ENCODE measurements at regions not wholly inside any gene's neighbourhood (a gene's known extent, or its start where the extent isn't known, plus 50 kb on each side); places are given as distances from the start of the nearest gene placed in this dataset.

- DNase-seq (ENCODE audit: low read depth): no peak
Observed at GRCh38 chr4:138964716-138965426, 50.7 kb upstream of the NOCT start.

- no peak for DNase-seq (ENCODE audit: low read depth)
Observed at GRCh38 chr4:138963412-138963811, 52.2 kb upstream of the NOCT start.

- no peak for DNase-seq (ENCODE audit: low read depth)
Observed at GRCh38 chr4:138961664-138962063, 53.9 kb upstream of the NOCT start.

DNA sequence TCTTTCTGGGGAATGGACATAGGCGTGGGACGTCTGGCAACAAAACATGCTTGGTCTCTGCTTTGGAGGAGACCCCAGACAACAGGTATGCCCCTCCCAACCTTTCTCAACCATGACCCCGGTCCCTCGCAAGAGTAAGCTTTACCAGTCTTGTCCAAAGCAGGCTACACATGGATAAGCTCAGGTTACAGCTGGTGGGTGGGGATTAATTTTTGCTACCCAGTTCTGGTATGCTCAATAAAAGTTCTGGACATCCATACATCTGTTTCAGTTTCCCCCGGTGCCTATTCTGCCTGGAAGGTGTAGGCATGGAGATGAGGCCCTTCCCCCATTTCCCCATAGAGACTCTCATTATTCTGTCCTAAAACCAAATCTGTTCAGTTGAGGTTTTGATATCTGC, 54.5 kb upstream of the NOCT start:
- DNase-seq (ENCODE audit: low read depth): no peak

DNA sequence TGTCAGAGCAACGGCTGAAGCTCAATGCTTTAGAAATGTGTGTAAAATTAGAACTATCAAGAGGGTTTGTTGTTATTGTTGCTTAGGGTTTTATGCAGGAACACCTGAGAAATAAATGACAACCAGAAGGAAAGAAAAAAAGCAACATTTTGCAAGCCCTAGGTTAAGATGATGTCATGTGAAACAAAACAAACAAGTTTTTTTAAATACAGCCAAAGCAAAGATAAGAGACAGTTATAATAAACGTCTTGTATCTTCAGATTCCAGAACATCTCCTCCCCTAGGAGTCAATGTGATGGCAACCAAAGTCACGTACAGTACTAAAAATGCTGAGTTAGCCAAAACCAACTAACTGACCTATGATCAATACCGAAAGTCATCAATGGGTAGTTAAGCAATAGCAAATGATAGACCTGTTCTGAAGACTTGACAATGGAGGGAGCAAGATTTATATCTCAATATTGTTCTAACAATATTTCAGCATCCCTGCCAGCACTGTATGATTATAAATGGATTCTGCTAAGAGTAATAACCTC, 55.3 kb upstream of the NOCT start:
- DNase-seq (ENCODE audit: low read depth): no peak

DNA sequence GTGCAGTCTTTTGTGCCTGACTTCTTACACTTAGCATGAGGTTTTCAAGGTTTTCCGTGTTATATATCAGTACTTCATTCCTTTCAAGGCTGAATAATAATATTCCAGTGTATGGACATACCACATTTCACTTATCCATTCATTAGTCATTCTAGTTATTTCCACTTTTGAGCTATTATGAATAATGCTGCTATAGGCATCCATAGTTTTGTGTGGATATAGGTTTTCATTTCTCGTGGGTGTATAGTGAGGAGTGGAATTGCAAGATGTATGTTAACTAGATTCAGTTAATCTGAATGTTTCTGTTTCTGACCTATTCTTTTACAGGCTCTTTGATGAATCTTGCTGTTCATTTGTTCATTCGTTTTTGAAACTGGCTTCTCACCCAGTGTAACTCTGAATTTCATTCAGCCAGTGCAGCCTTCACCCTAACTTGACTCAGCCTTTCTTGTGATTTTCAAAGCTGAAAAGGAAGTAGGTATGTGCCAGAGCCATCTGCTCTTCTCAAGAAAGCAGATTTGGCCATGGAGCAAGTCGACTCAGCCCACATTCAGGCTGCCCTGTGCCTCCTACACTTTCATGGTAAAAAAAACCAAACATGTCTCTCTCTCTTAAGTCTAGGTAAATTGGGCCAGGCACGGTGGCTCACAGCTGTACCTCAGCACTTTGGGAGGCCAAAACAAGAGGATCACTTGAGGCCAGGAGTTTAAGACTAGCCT, 56.3 kb upstream of the NOCT start:
- DNase-seq (ENCODE audit: low read depth): no peak

GRCh38 chr4:138958519-138958918, 57.1 kb upstream of the NOCT start:
- no peak for DNase-seq (ENCODE audit: low read depth)

GRCh38 chr4:138957302-138957701, 58.3 kb upstream of the NOCT start:
- DNase-seq (ENCODE audit: low read depth): no peak

- no peak for DNase-seq (ENCODE audit: low read depth)
Observed at GRCh38 chr4:138954428-138954827, 61.2 kb upstream of the NOCT start.

GRCh38 chr4:138953961-138954371, 61.6 kb upstream of the NOCT start:
- DNase-seq (ENCODE audit: low read depth): peak; percentile 74

GRCh38 chr4:138952411-138952810, 63.2 kb upstream of the NOCT start:
- no peak for DNase-seq (ENCODE audit: low read depth)

DNA sequence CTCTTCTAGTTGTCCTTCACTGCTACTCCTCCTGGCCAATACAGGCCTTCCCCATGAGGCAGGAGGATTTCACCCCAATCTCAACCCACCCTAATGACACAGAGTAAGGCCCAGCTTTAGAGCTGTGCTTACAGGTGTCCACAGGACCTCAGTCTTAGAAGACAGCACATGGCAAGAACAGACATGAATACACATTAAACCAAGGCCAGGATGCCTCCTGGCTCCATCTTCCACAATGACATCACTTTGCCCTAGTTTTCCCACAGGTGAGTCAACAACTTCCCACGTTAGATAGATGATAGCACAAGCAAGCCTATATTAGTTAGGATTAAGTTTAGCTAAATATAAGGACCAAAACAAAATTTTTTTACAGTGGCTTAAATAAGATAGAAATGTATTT, 63.8 kb upstream of the NOCT start:
- no peak for DNase-seq (ENCODE audit: low read depth)

- no peak for DNase-seq (ENCODE audit: low read depth)
Observed at GRCh38 chr4:138949866-138950265, 65.7 kb upstream of the NOCT start.

GRCh38 chr4:138948918-138949317, 66.7 kb upstream of the NOCT start:
- DNase-seq (ENCODE audit: low read depth): no peak

- DNase-seq (ENCODE audit: low read depth): no peak
Observed at GRCh38 chr4:138946306-138946705, 69.3 kb upstream of the NOCT start.

DNA sequence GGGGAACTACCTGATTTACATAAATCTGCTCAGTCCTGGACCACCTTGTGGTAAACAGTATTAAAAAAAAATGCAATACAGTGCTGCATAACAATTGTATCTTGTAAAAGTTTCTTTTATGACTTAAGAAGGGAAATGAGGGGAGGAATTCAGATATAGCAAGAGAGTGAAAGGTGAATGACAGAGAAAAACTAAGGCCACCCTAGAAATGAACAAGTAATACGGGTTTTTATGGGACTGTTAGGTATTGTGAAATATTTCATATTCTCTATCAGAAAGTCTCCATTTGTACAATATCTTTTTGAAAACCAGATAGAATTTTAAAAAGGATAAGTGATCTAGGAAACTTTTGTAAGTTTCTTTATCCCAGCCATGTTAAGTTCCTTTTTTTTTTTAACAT, 69.7 kb upstream of the NOCT start:
- DNase-seq (ENCODE audit: low read depth): no peak

DNA sequence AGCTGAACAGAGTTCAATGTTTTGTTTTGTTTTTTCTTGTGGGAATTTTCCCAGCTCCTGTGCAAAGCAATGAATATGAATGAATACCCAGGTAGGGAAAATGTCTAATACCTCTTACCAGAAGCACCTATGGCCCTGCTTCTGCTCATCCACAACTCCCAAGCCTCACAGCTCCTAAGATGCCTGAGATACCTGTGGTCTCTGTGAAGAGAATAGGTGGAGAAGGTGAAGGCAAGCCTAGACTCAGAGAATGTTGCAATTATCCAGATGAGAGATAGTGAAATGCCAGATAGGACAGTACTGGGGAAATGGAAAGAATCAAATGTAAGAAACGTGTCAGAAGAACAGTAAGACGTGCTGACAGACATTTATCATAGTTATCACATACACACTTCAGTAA, 70.2 kb upstream of the NOCT start:
- no peak for DNase-seq (ENCODE audit: low read depth)

DNA sequence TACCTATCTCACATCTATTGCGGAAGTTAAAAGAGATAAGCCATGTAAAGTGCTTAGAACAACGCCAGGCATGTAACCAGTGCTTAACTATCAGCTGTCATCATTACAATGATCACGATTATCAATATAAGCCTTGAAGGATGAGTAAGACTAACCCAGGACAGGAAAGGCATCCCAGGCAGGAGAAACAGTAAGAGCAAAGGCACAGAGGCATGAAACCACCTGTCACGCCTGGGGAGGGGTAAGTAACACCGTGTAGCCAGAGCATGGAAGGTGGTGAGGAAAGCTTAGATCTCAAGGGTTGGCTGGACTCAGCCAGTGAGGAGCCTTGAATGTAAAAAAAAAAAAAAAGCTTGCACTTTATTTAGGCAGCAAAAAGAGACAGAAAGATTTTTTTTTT, 71.7 kb upstream of the NOCT start:
- DNase-seq (ENCODE audit: low read depth): no peak

DNA sequence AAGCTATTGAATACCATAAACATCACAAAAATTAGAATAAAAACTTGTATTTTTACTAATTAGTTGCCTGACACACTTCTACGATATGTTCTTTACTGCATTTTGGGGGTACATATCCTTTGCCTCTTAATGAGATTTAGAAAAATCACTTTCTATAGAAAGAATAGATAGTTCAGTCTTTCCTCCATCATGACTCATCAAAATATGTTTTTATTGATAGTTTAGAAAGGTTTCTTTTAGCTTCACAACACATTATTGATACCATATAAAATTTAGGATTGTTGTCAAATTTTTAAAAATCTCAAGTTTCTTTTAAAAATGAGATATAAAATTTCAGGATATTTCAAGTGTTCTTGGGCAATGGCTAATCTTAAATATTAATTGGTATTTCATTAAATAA, 74.5 kb upstream of the NOCT start:
- DNase-seq (ENCODE audit: low read depth): no peak

DNA sequence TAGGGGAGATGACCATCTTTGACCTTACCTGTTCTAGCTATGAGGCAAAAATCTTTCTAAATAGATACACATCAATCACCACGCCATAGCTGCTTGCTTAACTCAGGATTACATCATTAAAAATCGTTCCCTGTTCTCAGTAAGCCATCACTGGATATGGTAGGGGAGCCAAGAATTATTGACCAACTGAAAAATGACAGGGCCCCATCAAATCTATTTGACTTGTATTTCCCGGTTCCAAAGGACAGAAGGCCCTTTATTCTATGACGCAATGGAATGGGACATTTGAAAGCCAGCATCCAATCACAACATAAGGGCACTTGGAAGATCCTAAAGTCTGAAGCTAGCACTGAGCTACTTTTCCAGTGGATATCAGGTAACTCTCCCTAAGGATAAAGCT, 75.6 kb upstream of the NOCT start:
- DNase-seq (ENCODE audit: low read depth): no peak

DNA sequence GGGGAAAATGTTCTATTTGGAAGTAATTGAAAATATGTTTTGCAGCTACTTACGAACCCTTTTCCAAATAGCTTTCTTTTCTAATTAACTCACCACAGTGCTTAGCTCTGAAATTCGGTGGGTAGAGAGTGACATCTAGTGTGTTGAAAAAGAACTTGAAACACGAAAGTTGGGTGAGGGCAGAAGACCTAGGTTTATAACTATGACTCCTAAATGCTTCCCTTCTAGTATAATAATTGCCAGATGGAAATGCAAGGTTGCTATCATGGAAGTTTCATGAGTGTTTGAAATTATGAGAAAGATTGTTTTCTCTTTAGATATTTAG, 77.3 kb upstream of the NOCT start:
- DNase-seq (ENCODE audit: low read depth): peak; percentile 41

- DNase-seq (ENCODE audit: low read depth): no peak
Observed at GRCh38 chr4:138935135-138935807, 80.3 kb upstream of the NOCT start.

GRCh38 chr4:138927072-138927471, 88.5 kb upstream of the NOCT start:
- no peak for DNase-seq (ENCODE audit: low read depth)
